T follicular helper cell (primary cell): ENCODE measurements at regions not wholly inside any gene's neighbourhood (a gene's known extent, or its start where the extent isn't known, plus 50 kb on each side); places are given as distances from the start of the nearest gene placed in this dataset.

Experiments
- DNase-seq: peaks from one replicate; pipeline ENCODE4 v3.0.0-alpha.2; 2020; ENCODE audit warnings: low read depth

GRCh38 chr4:62243895-62244294 is 1043.8 kb downstream of the ADGRL3 start:
- no peak for DNase-seq

- no peak for DNase-seq
These were observed 1035.8 kb downstream of the ADGRL3 start for GRCh38 chr4:62235911-62236310.

- no peak for DNase-seq
These were observed 1032.7 kb downstream of the ADGRL3 start for GRCh38 chr4:62232814-62233213.

- DNase-seq: no peak
These were observed 1031.9 kb downstream of the ADGRL3 start for GRCh38 chr4:62231994-62232393.

- DNase-seq: no peak
These were observed 1026.0 kb downstream of the ADGRL3 start for GRCh38 chr4:62226082-62226481.

GRCh38 chr4:62222121-62222520 is 1022.0 kb downstream of the ADGRL3 start:
- DNase-seq: no peak

GRCh38 chr4:62210486-62210885 is 1010.4 kb downstream of the ADGRL3 start:
- no peak for DNase-seq

GRCh38 chr4:62209757-62210485 is 1009.8 kb downstream of the ADGRL3 start:
- DNase-seq: no peak

GRCh38 chr4:62208921-62209320 is 1008.8 kb downstream of the ADGRL3 start:
- no peak for DNase-seq

- DNase-seq: no peak
These were observed 1004.0 kb downstream of the ADGRL3 start for GRCh38 chr4:62204136-62204535.

- DNase-seq: no peak
These were observed 999.2 kb downstream of the ADGRL3 start for GRCh38 chr4:62199291-62199810.

- DNase-seq: no peak
These were observed 996.2 kb downstream of the ADGRL3 start for GRCh38 chr4:62196338-62196737.

- DNase-seq: no peak
These were observed 994.2 kb downstream of the ADGRL3 start for GRCh38 chr4:62194342-62194741.

GRCh38 chr4:62193761-62194160 is 993.6 kb downstream of the ADGRL3 start:
- no peak for DNase-seq

GRCh38 chr4:62191451-62192240 is 991.5 kb downstream of the ADGRL3 start:
- DNase-seq: no peak

- no peak for DNase-seq
These were observed 970.1 kb downstream of the ADGRL3 start for GRCh38 chr4:62170235-62170634.

- no peak for DNase-seq
These were observed 968.6 kb downstream of the ADGRL3 start for GRCh38 chr4:62168681-62169080.

- no peak for DNase-seq
These were observed 962.5 kb downstream of the ADGRL3 start for GRCh38 chr4:62162606-62163005.

- DNase-seq: no peak
These were observed 961.3 kb downstream of the ADGRL3 start for GRCh38 chr4:62161446-62161845.

GRCh38 chr4:62159876-62160275 is 959.8 kb downstream of the ADGRL3 start:
- no peak for DNase-seq

GRCh38 chr4:62159306-62159705 is 959.2 kb downstream of the ADGRL3 start:
- DNase-seq: no peak

- no peak for DNase-seq
These were observed 956.1 kb downstream of the ADGRL3 start for GRCh38 chr4:62156205-62156604.

- no peak for DNase-seq
These were observed 945.1 kb downstream of the ADGRL3 start for GRCh38 chr4:62145276-62145675.
